Body of pancreas (tissue), 4 donors: ENCODE measurements at regions not wholly inside any gene's neighbourhood (a gene's known extent, or its start where the extent isn't known, plus 50 kb on each side); places are given as distances from the start of the nearest gene placed in this dataset.

Source experiments
- CTCF ChIP-seq, 7 experiments: fragments of 450-650 bp in 4 of 7; fragments of 200-600 bp in 3 of 7; sonication (generic) in 3 of 7; IDR thresholded peaks; one replicate each; pipeline ENCODE4 v1.5.1; 2016 to 2019; ENCODE audit warnings: antibody characterized with exemption in 7 of 7
- POLR2A ChIP-seq, 3 donors: fragments of 450-650 bp; IDR thresholded peaks; one replicate each; pipeline ENCODE4 v1.6.1; 2016; ENCODE audit warnings: antibody characterized with exemption in 3 of 3, mild to moderate bottlenecking in 2 of 3

- no peak for TF ChIP-seq CTCF (IDR thresholded peaks at IDR 0.05)
- no peak for TF ChIP-seq POLR2A (IDR thresholded peaks at IDR 0.05)
Measured at GRCh38 chr13:34591900-34592529, 350.1 kb upstream of the NBEA start.
